SIG-M5 treated with dmso at 0.1 percent for 504 hours (cell line): ENCODE measurements at regions not wholly inside any gene's neighbourhood (a gene's known extent, or its start where the extent isn't known, plus 50 kb on each side); places are given as distances from the start of the nearest gene placed in this dataset.
"Not testable (repeated sequence)": the region's sequence is repeated elsewhere in the genome, so short reads cannot be mapped to it uniquely, and the experiment has no call there.

Source experiments
- DNase-seq: peaks from one replicate; lab custom pipeline; 2025; ENCODE audit not compliant: unreplicated experiment; lab: John Stamatoyannopoulos, UW

DNA sequence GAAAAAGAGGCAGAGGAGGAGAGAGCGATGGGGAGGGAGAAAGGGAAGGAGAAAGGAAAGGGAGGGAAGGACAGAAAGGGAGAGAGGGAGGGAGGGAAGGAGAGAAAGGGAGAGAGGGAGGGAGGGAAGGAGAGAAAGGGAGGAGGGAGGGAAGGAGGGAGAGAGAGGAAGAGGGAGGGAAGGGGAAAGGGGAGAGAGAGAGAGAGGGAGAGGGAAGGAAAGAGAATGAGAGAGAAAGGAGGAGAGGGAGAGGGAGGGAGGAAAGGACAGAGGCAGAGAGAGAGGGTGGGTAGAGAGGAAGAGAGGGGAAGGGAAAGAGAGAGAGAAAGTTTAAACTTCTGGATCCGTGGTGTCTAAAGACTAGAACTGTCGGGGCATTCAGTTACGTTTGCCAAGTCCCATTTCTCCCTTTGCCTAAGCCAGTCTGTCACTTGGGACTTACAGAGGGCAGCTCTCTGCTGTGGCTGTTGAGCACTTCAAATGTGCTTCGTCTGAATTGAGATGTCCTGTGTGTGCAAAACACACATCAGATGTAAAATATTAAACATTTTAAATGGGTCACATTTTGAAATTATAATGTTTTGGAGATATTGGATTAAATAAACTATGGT lies 62.6 kb downstream of the PLXNA1 start:
- DNase-seq, result no peak

GRCh38 chr3:127046690-127047089 lies 63.8 kb downstream of the PLXNA1 start:
- not testable (repeated sequence) for DNase-seq

DNA sequence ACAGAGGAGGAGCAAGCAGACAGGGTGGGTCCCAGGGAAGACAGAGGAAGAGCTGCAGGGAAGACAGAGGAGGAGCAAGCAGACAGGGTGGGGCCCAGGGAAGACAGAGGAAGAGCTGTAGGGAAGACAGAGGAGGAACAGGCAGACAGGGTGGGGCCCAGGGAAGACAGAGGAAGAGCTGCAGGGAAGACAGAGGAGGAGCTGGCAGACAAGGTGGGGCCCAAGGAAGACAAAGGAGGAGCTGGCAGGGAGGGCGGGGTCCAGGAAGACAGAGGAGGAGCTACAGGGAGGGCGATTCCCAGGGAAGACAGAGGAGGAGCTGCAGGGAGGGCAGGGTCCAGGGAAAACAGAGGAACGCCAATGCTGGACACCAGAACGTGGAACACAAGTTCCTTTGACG lies 66.5 kb downstream of the PLXNA1 start:
- no peak for DNase-seq

GRCh38 chr3:127050733-127051132 lies 67.8 kb downstream of the PLXNA1 start:
- no peak for DNase-seq

GRCh38 chr3:127052121-127052561 lies 69.2 kb downstream of the PLXNA1 start:
- DNase-seq, result no peak

DNA sequence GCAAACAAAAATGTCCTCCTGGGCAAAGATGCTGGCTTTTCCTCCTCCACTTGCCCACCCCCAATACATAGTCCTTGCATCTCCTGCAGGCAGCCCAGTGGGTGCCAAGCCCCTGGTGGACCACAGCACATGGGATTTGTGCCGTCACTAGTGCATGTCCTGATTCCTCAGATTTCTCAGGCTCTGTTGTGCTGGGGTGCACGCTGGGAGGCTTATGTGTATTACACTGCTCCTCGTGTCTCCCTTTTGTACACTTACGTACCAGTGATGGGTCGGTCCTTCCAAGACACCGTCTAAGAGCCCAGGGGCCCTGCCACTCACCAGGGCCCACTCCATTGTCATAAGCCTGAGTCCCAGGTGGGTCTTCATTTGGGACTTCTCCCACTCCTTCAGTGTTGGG lies 70.1 kb downstream of the PLXNA1 start:
- DNase-seq, result no peak

GRCh38 chr3:127053450-127053849 lies 70.5 kb downstream of the PLXNA1 start:
- no peak for DNase-seq

GRCh38 chr3:127053979-127054378 lies 71.1 kb downstream of the PLXNA1 start:
- DNase-seq, result no peak

DNA sequence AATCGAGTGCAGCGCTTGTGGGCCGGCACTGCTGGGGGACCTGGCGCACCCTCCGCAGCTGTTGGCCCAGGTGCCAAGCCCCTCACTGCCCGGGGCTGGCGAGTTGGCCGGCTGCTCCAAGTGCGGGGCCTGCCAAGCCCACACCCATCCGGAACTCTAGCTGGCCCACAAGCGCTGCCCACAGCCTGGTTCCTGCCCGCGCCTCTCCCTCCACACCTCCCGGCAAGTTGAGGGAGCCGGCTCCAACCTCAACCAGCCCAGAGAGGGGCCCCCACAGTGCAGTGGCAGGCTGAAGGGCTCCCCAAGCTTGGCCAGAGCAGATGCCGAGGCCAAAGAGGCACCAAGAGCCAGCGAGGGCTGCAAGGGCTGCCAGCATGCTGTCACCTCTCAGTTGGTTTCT lies 73.4 kb downstream of the PLXNA1 start:
- DNase-seq, result no peak

GRCh38 chr3:127056976-127057375 lies 74.1 kb downstream of the PLXNA1 start:
- DNase-seq, result no peak

DNA sequence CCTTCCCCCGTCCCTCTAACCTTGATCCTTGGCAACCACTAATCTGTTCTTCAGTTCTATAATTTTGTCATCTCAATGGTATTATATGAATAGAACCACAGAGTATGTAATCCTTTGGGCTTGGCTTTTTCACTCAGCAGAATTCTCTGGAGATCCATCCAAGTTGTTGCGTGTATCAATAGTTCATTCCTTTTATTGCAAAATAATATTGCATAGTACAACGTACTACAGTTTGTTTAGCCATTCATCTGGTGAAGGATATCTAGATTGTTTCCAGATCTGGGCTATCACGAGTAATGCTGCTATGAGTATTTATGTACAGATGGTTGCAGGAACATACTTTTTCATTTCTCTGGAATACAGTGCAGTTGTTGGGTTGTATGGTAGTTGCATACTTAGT lies 76.2 kb downstream of the PLXNA1 start:
- DNase-seq, result no peak

DNA sequence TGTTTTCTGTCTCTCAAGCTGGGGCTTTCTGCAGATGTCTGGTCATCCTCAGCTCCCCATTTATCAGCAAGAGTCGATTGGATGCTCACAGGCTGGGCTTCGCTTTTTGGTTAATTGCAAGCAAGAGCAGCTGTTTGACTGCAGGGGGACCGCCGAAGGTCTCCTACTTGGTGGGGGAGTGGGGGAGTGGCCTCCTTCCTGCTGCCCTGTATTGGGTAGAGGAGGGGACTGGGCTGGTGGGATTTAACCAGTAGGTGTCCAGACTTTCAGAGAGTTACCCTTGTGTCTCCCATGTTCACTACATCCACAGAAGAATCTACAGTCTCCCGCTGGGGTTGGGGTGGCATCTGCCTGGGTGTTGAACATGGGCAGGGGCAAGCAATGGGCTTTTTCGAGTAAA lies 78.7 kb downstream of the PLXNA1 start:
- DNase-seq, result no peak

DNA sequence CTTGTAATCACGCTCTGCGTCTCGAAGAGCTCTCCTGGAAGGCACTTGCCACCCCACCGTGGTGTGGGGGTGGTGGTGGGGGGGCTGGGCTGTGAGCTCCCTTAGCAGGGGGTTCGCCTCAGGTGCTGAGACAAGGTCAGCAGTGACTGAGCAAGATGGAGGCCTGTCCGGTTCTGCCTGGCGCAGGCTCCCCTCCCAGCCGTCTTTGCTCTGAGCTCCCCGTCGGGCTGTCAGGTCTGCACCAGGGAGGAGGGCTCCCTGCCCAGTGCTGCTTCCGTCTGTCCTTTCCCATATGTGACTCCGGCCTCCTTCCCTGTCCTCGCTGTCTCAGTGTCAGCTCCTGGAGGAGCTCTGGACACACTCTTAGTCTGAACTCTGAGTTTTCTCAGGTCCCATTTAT lies 80.0 kb downstream of the PLXNA1 start:
- no peak for DNase-seq

DNA sequence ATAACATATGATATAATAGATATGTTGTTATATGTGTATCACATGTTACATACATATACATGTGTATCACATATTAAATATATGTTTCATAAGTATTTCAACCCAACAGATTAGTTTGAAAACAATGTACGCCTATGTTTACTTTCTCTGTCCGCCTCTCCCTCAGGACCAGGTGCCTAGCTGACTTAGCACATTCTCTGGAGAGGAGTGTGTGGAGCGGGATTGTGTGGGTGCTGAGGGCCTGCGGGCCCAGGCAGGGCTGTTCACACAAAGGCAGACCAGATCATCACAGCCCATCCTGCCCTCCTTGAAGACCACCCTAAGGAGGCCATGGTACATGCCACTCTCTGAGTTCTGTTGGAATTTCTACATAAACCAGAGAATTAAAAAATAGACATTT lies 81.0 kb downstream of the PLXNA1 start:
- DNase-seq, result no peak

DNA sequence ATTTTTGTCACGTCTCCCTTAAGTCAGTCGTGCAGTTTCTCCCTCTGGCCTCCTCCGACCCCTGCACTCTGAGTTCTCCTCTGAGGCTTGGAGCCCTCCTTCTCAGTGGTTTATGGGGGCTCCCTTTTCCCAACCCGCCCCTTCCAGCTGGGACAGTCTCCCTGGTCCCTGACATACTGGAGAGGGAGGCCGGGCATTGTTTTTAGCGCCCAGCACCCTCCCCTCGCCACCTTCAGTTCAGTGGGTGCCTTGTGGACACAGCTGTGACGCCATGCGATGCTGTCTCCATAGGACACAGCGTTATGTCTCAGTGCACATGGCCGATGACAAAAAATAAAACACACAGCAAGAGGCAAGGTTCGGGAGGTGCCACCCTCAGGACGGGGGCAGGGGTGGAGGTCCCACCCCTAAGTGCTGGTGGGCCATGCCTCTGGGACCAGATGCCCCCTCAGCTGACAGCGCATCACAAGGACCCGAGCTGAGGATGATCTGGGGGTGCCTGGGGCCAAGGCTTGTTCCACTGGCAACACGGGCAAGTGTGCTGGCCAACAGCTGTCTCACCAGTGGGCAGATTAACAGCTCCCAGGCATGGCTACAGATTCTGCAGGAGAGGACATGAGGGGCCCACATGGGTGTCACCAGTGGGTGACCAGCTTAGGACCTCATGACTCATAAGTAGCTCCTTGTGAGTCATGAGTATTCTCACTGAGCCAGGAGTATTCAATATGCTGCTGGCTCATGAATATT lies 81.6 kb downstream of the PLXNA1 start:
- DNase-seq, result no peak

- DNase-seq, result no peak
Measured at GRCh38 chr3:127065138-127065427, 82.2 kb downstream of the PLXNA1 start.

DNA sequence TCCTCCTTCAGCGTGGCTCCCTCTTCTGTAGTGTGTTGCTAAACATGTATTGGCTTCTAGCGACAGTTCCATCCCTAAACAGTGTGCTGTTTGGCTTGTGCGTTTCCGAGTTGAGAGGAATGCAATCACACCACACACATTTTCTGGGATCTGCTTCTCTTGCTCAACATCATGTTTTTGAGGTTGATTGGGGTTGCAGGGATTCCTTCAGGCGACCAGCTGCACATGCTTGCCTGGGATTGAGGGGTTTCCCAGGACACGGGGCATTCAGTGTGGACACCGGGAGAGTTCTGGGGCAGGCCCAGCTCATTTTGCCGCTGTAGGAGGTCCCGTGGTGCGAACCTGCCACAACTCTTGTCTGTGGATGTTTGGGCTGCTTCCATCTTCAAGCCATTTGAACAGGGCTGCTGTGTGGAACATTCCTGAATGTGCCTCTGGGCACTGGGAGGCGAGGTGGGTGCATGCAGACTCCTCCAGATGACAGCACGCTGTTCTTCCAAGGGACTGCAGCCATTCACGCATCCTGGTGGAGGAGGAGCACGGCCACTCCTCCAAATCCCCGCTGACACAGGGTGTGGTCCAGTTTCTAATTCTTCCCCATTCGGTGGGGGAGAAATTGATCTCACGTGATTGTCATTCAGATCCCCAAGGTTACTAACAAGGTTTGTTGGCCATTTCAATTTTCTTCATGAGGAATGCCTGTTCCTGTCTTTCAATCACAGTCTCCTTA lies 82.8 kb downstream of the PLXNA1 start:
- DNase-seq, result no peak

DNA sequence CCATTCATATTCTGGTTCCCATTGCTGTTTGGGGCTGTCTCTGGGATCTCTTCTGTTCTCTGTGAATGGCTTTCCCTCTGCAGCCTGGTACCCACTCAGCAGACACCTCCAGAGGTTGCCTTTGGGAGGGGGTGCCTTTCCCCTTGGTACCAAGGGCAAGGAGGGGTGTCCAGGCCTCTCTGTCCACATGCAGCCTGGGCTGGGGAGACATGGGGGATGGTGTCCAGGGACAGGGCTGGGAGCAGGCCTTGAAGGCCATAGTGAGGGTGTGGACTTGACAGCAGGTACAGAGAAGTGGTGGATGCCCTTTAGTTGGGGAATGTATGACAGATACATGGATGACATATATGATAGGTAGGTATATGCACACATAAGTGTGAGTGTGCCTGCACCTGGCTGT lies 83.7 kb downstream of the PLXNA1 start:
- no peak for DNase-seq

DNA sequence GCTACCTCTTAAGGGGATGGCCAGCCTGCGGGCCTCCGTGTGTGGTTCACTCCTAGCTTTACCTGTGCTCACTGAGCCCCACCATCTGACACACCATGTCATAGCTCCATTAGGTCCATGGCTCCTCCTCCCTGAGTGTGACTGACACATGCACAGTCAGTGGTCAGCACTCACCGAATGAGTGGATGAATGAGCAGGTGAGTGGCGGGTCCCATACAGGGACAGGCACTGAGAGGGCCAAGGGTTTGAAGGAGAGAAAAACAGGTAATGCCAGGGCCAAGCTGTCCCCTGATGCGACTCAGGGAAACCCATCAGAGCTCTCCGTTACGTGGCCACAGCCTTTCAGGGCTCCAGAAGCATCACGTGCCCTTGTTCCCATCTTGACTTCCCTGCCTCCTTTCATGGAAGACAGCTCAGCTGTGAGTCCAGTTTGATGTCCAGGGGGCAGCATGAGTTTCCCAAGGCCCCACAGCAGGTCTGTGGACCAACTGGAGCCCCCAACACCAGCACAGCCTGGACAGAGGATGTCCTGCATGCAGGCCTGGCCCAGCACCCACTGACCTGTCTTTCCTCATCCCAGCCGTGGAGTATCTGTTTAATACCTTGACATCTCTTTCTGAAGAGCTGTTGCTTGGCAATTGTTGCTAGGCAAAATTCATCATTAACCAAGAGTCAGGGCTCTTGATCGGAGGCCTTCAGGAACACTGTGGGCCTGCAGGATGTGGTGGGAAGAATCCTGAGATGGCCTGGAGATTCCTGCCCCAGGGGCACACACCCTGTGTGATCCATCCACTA lies 84.4 kb downstream of the PLXNA1 start:
- DNase-seq, result no peak

GRCh38 chr3:127068111-127068810 lies 85.3 kb downstream of the PLXNA1 start:
- DNase-seq, result no peak

- no peak for DNase-seq
Measured at GRCh38 chr3:127068871-127069270, 86.0 kb downstream of the PLXNA1 start.
